H9 (cell line): ENCODE measurements at regions not wholly inside any gene's neighbourhood (a gene's known extent, or its start where the extent isn't known, plus 50 kb on each side); places are given as distances from the start of the nearest gene placed in this dataset.

ENCODE experiments used
- DNase-seq: peaks from one replicate; pipeline ENCODE4 v3.0.0-alpha.2; 2017
- H2AFZ ChIP-seq: one replicate; pipeline ENCODE4 v1.6.1; 2013; ENCODE audit warnings: mild to moderate bottlenecking, low read length, control low read depth, moderate library complexity
- H2AK5ac ChIP-seq: 2 replicates; pipeline ENCODE4 v1.6.1; 2013; ENCODE audit warnings: low read length, control low read depth, mixed read lengths; ENCODE audit not compliant: insufficient read length
- H2BK120ac ChIP-seq: one replicate; pipeline ENCODE4 v1.6.1; 2013; ENCODE audit warnings: low read depth, mild to moderate bottlenecking, low read length, control low read depth, inconsistent platforms; ENCODE audit not compliant: poor library complexity, severe bottlenecking
- H2BK12ac ChIP-seq: 2 replicates; pipeline ENCODE4 v1.6.1; 2013; ENCODE audit warnings: low read length, control low read depth, mixed read lengths, low read depth; ENCODE audit not compliant: insufficient read length
- H2BK15ac ChIP-seq: 2 replicates; pipeline ENCODE4 v1.6.1; 2013; ENCODE audit warnings: low read depth, low read length, control low read depth
- H2BK20ac ChIP-seq: one replicate; pipeline ENCODE4 v1.6.1; 2013; ENCODE audit warnings: low read depth, mild to moderate bottlenecking, low read length, control low read depth, inconsistent platforms; ENCODE audit not compliant: poor library complexity, severe bottlenecking
- H2BK5ac ChIP-seq: 2 replicates; pipeline ENCODE4 v1.6.1; 2013; ENCODE audit warnings: low read length, control low read depth, mixed read lengths; ENCODE audit not compliant: insufficient read length
- H3K14ac ChIP-seq: 2 replicates; pipeline ENCODE4 v1.6.1; 2013; ENCODE audit warnings: low read length, control low read depth; ENCODE audit not compliant: insufficient read depth
- H3K18ac ChIP-seq: 2 replicates; pipeline ENCODE4 v1.6.1; 2013; ENCODE audit warnings: low read depth, mild to moderate bottlenecking, mixed read lengths, low read length, control low read depth; ENCODE audit not compliant: insufficient read length
- H3K23ac ChIP-seq: 2 replicates; pipeline ENCODE4 v1.6.1; 2013; ENCODE audit warnings: low read length, control low read depth, mixed read lengths, low read depth; ENCODE audit not compliant: insufficient read length
- H3K23me2 ChIP-seq: 2 replicates; pipeline ENCODE4 v1.6.1; 2013; ENCODE audit warnings: low read depth, mild to moderate bottlenecking, mixed read lengths, low read length, control low read depth; ENCODE audit not compliant: insufficient read length, poor library complexity, severe bottlenecking
- H3K27ac ChIP-seq: 2 replicates; pipeline ENCODE4 v1.5.1; 2013; ENCODE audit warnings: low read length, control low read depth, mixed read lengths, low read depth; ENCODE audit not compliant: insufficient read length
- H3K27me3 ChIP-seq: 2 replicates; pipeline ENCODE4 v1.6.1; 2013; ENCODE audit warnings: low read length, control low read depth, inconsistent platforms; ENCODE audit not compliant: insufficient read depth
- H3K4ac ChIP-seq: 2 replicates; pipeline ENCODE4 v1.6.1; 2013; ENCODE audit warnings: low read depth, mild to moderate bottlenecking, control low read depth, inconsistent platforms, low read length, moderate library complexity
- H3K4me1 ChIP-seq: 2 replicates; pipeline ENCODE4 v1.6.1; 2013; ENCODE audit warnings: low read length, control low read depth, inconsistent platforms; ENCODE audit not compliant: insufficient read depth
- H3K4me2 ChIP-seq: 2 replicates; pipeline ENCODE4 v1.6.1; 2013; ENCODE audit warnings: low read length, control low read depth, mixed read lengths; ENCODE audit not compliant: insufficient read length, insufficient read depth
- H3K56ac ChIP-seq: 2 replicates; pipeline ENCODE4 v1.6.1; 2013; ENCODE audit warnings: low read depth, mild to moderate bottlenecking, mixed read lengths, low read length, control low read depth; ENCODE audit not compliant: insufficient read length
- H3K79me1 ChIP-seq: 2 replicates; pipeline ENCODE4 v1.6.1; 2013; ENCODE audit warnings: low read depth, mild to moderate bottlenecking, moderate library complexity, low read length, control low read depth, inconsistent platforms; ENCODE audit not compliant: insufficient read depth, poor library complexity, severe bottlenecking
- H3K79me2 ChIP-seq: 2 replicates; pipeline ENCODE4 v1.6.1; 2013; ENCODE audit warnings: low read length, control low read depth, inconsistent platforms; ENCODE audit not compliant: insufficient read depth
- H3K9ac ChIP-seq: 2 replicates; pipeline ENCODE4 v1.6.1; 2013; ENCODE audit warnings: low read length, control low read depth, mixed read lengths; ENCODE audit not compliant: insufficient read length; ENCODE audit errors: extremely low read depth
- H3K9me3 ChIP-seq: one replicate; pipeline ENCODE4 v1.6.1; 2013; ENCODE audit warnings: low read depth, low read length, inconsistent platforms; ENCODE audit not compliant: control insufficient read depth
- H3T11ph ChIP-seq: one replicate; pipeline ENCODE4 v1.6.1; 2013; ENCODE audit warnings: mild to moderate bottlenecking, low read length, control low read depth, inconsistent platforms
- H4K20me1 ChIP-seq: one replicate; pipeline ENCODE4 v1.6.1; 2013; ENCODE audit not compliant: control insufficient read depth, insufficient read length, insufficient read depth
- H4K5ac ChIP-seq: 2 replicates; pipeline ENCODE4 v1.6.1; 2013; ENCODE audit warnings: low read depth, mild to moderate bottlenecking, mixed read lengths, low read length, control low read depth; ENCODE audit not compliant: insufficient read length
- H4K8ac ChIP-seq: replicated peaks from 2 replicates; pipeline ENCODE4 v1.6.1; 2013; ENCODE audit warnings: low read length, control low read depth, mixed read lengths, low read depth; ENCODE audit not compliant: insufficient read length
- H4K91ac ChIP-seq: 2 replicates; pipeline ENCODE4 v1.6.1; 2013; ENCODE audit warnings: low read depth, mild to moderate bottlenecking, moderate library complexity, mixed read lengths, low read length, control low read depth; ENCODE audit not compliant: insufficient read length
- H3K27ac Mint-ChIP-seq, 3 experiments: 2 replicates in 2 of 3; 3 replicates in 1 of 3; pipeline ENCODE4 v1.8.0; 2020 to 2021; ENCODE audit warnings: mixed read lengths in 3 of 3, mild to moderate bottlenecking in 1 of 3, moderate library complexity in 1 of 3
- H3K27me3 Mint-ChIP-seq: 2 replicates; pipeline ENCODE4 v1.8.0; 2021; ENCODE audit warnings: low read depth, mild to moderate bottlenecking, moderate library complexity, mixed read lengths
- H3K36me3 Mint-ChIP-seq, 3 experiments: 2 replicates in 2 of 3; 3 replicates in 1 of 3; pipeline ENCODE4 v1.8.0; 2020 to 2021; ENCODE audit warnings: low read depth in 3 of 3, mixed read lengths in 3 of 3; ENCODE audit not compliant: insufficient read depth in 1 of 3
- H3K4me1 Mint-ChIP-seq, 2 experiments: 2 replicates each; pipeline ENCODE4 v1.8.0; 2020; ENCODE audit warnings: mixed read lengths in 2 of 2
- H3K4me3 Mint-ChIP-seq, 2 experiments: 2 replicates in 1 of 2; 3 replicates in 1 of 2; pipeline ENCODE4 v1.8.0; 2020 to 2021; ENCODE audit warnings: mild to moderate bottlenecking in 2 of 2, mixed read lengths in 2 of 2, moderate library complexity in 1 of 2
- H3K9me3 Mint-ChIP-seq, 2 experiments: 2 replicates in 1 of 2; 3 replicates in 1 of 2; pipeline ENCODE4 v1.8.0; 2020; ENCODE audit warnings: mild to moderate bottlenecking in 2 of 2, mixed read lengths in 2 of 2, moderate library complexity in 1 of 2
- WGBS: extraction: QIAGEN DNeasy Blood & Tissue Kit; methylation state at CpG from one replicate; pipeline ENCODE4 v1.1.7; 2013; ENCODE audit warnings: missing lambda C conversion rate, low lambda C conversion rate, mixed read lengths; ENCODE audit not compliant: insufficient read length; ENCODE audit errors: extremely low coverage; 5-methylcytosine and 5-hydroxymethylcytosine counted together
- TF ChIP-seq, protein P1 (sequence below): fragments of 200-600 bp; sonication (generic); conservative IDR thresholded peaks from 3 replicates; pipeline ENCODE4 v1.8.0; 2021; ENCODE audit warnings: antibody characterized with exemption, mild to moderate bottlenecking

DNA sequence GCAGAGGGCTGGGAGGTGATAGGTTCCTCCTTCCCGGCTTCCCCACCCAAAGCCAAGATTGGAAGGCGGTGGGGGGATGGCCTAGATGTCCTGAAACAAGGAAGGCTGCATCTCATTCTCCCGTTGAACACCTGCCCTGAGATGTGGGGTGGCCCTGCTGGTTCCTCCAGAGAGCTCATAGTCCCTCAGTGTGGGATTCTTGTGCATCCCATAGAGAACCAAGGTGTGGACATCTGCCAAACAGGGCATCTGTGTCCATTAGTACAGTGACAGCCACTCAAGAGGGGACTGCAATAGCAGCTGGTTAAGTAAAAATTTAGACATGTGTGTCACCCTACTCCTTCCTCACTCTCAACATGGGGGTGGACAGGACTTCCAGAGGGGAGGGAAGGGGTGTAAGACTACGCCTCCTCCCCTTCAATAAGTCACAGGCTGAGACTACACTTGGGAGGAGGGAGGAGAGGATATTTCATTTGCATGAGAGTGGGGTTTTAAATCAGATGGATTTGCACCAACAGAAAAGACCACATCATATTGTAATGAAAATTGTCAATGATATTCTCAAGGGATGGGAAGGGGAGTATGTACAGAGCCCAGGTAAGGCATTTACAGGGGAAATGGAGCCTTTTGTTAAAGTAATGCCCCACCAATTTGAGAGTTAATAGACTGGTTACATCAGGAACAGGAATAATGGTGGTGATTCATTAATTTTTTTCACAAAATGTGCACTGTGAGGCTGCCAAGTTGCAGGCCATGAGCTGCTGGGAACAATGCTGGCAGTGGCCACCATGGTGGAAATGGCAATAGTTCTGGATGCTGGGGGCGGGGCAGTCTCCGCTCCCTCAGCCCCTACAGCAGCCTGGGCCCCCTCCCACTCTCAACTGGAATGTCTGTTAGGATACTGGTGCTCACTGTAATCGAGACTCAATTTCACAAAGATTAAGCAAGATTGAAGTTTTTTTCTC is 80.6 kb downstream of the TEX51 start:
- H3K79me2 ChIP-seq: no peaks in the 10 kb centered on the region
- no CpG with 5 or more reads among the region's 7 CpGs for WGBS
- no peak overlapping the region for H3K14ac ChIP-seq
- no peak overlapping the region for H3K27ac ChIP-seq
- H3T11ph ChIP-seq: no peak overlapping the region
- H3K27me3 ChIP-seq: no peaks in the 10 kb centered on the region; the same call in 1 of the 2 replicates
- peaks cover 4% of the 10 kb centered on the region for H3K23me2 ChIP-seq
- H3K79me1 ChIP-seq: no peaks in the 10 kb centered on the region
- H3K56ac ChIP-seq: no peak overlapping the region
- H3K9me3 ChIP-seq: no peaks in the 10 kb centered on the region
- H4K91ac ChIP-seq: no peak overlapping the region
- H2AK5ac ChIP-seq: no peak overlapping the region
- no peak overlapping the region for H3K4me3 Mint-ChIP-seq
- H3K9me3 Mint-ChIP-seq: no peaks in the 10 kb centered on the region; a peak in 1 of 5 replicates
- no peak overlapping the region for H2BK15ac ChIP-seq
- no peak overlapping the region for H2BK5ac ChIP-seq
- no peak overlapping the region for H2BK120ac ChIP-seq
- H3K4me1 ChIP-seq: no peaks in the 10 kb centered on the region; the same call in 1 of the 2 replicates
- no peak overlapping the region for H3K18ac ChIP-seq
- no peak overlapping the region for H4K8ac ChIP-seq
- TF ChIP-seq, protein P1, sequence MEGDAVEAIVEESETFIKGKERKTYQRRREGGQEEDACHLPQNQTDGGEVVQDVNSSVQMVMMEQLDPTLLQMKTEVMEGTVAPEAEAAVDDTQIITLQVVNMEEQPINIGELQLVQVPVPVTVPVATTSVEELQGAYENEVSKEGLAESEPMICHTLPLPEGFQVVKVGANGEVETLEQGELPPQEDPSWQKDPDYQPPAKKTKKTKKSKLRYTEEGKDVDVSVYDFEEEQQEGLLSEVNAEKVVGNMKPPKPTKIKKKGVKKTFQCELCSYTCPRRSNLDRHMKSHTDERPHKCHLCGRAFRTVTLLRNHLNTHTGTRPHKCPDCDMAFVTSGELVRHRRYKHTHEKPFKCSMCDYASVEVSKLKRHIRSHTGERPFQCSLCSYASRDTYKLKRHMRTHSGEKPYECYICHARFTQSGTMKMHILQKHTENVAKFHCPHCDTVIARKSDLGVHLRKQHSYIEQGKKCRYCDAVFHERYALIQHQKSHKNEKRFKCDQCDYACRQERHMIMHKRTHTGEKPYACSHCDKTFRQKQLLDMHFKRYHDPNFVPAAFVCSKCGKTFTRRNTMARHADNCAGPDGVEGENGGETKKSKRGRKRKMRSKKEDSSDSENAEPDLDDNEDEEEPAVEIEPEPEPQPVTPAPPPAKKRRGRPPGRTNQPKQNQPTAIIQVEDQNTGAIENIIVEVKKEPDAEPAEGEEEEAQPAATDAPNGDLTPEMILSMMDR: no peak
- no peak overlapping the region for H2AFZ ChIP-seq
- no peak overlapping the region for H2BK12ac ChIP-seq
- H4K20me1 ChIP-seq: no peaks in the 10 kb centered on the region
- H3K27ac Mint-ChIP-seq: no peak overlapping the region; a peak in 1 of 7 replicates
- no peak for DNase-seq
- H3K27me3 Mint-ChIP-seq: no peaks in the 10 kb centered on the region
- no peaks in the 10 kb centered on the region for H3K36me3 Mint-ChIP-seq
- no peak overlapping the region for H4K5ac ChIP-seq
- H3K23ac ChIP-seq: no peak overlapping the region
- no peak overlapping the region for H3K9ac ChIP-seq
- no peak overlapping the region for H3K4me2 ChIP-seq
- H2BK20ac ChIP-seq: no peak overlapping the region
- H3K4ac ChIP-seq: no peak overlapping the region
- H3K4me1 Mint-ChIP-seq: peaks cover 11 to 15% of the 10 kb centered on the region in 2 experiments
